ENCODE measurements at regions not wholly inside any gene's neighbourhood (a gene's known extent, or its start where the extent isn't known, plus 50 kb on each side); places are given as distances from the start of the nearest gene placed in this dataset.

DNA sequence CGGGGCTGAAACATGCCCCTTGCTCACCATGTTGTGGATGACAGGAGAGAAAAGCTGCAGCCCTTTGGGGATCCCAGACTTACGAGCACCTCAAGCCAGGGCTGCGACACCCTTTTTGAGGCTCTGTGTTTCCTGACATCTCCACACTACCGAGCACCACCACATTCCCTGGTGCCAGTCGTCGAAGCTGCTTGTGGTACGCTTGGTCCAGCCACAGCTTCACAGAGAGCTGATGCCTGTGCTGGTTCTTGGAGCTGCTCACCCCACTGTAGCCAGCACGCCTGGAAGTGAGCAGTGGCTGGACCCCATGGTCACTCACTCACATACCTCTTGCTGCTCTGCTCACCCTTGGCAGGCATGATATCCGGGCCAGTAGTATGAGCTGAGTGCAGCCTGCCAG lies 367.5 kb downstream of the SLITRK6 start:
- Histone ChIP-seq H3K27ac (no peak overlapping the region), H3K36me3 (ENCODE audit: insufficient read depth in 1 of 2, low read depth in 1 of 2) (no peaks in the 10 kb centered on the region), H3K4me3 (no peak overlapping the region), H3K27me3 (ENCODE audit: insufficient read depth in 3 of 3, low read length in 2 of 3) (no peaks in the 10 kb centered on the region), H3K4me1 (no peaks in the 10 kb centered on the region), H3K9me3 (no peaks in the 10 kb centered on the region)
- WGBS, 3 donors, result 88 to 92% (median 90%) methylated on average over 9 of the region's 9 CpGs
- peak in 1 of 2 donors; percentile 30 for DNase-seq
- no peak for TF ChIP-seq CTCF (IDR thresholded peaks at IDR 0.05)
- intact Hi-C loops (cut with DNase I), result no loop called here
- no peak for ATAC-seq

GRCh38 chr13:85430216-85430794 lies 368.9 kb downstream of the SLITRK6 start:
- no peaks in the 10 kb centered on the region for H3K36me3 ChIP-seq (ENCODE audit: insufficient read depth in 1 of 2, low read depth in 1 of 2)
- no peaks in the 10 kb centered on the region for H3K27me3 ChIP-seq (ENCODE audit: insufficient read depth in 3 of 3, low read length in 2 of 3)
- H3K4me1 ChIP-seq, result no peaks in the 10 kb centered on the region
- no peak for DNase-seq
- 84 to 100% (median 88%) methylated on average over 1 of the region's 1 CpG for WGBS, 3 donors
- no peak for TF ChIP-seq CTCF (IDR thresholded peaks at IDR 0.05)
- no peaks in the 10 kb centered on the region for H3K9me3 ChIP-seq
- no peak for ATAC-seq
- H3K27ac ChIP-seq, result no peak overlapping the region
- intact Hi-C loops (cut with DNase I), result no loop called here
- H3K4me3 ChIP-seq, result no peak overlapping the region

DNA sequence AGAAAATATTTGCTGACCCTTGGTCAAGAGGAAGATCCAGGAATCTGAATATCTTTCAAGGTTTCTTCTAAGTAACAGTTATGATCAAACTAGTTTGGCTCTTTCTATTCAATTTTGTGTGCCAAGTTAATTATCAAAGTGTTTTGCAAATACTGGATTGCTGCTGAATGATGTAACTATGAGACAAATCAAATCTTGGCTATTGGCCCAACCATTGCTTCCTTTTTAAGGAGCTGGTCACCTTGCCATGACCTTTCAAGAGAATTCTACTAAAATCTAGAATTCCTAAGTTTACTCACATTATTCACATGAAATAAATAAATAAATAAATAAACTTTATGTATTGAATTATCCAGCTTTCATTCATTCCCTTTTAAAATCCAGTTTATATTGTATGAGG lies 371.8 kb downstream of the SLITRK6 start:
- H3K36me3 ChIP-seq (ENCODE audit: insufficient read depth in 1 of 2, low read depth in 1 of 2), result no peaks in the 10 kb centered on the region
- intact Hi-C loops (cut with DNase I), result no loop called here
- H3K4me3 ChIP-seq, result no peak overlapping the region
- H3K27me3 ChIP-seq (ENCODE audit: insufficient read depth in 3 of 3, low read length in 2 of 3), result no peaks in the 10 kb centered on the region
- H3K9me3 ChIP-seq, result no peaks in the 10 kb centered on the region
- H3K4me1 ChIP-seq, result no peaks in the 10 kb centered on the region
- ATAC-seq (no peak), DNase-seq (no peak)
- TF ChIP-seq CTCF (IDR thresholded peaks at IDR 0.05), result no peak
- H3K27ac ChIP-seq, result no peak overlapping the region

- no peaks in the 10 kb centered on the region for H3K9me3 ChIP-seq
- DNase-seq (no peak), ATAC-seq (no peak)
- H3K4me3 ChIP-seq, result no peak overlapping the region
- no peaks in the 10 kb centered on the region for H3K4me1 ChIP-seq
- intact Hi-C loops (cut with DNase I), result no loop called here
- no peaks in the 10 kb centered on the region for H3K27me3 ChIP-seq (ENCODE audit: insufficient read depth in 3 of 3, low read length in 2 of 3)
- no peak for TF ChIP-seq CTCF (IDR thresholded peaks at IDR 0.05)
- 28 to 40% (median 37%) methylated on average over 2 of the region's 2 CpGs for WGBS, 3 donors
- no peak overlapping the region for H3K27ac ChIP-seq
- H3K36me3 ChIP-seq (ENCODE audit: insufficient read depth in 1 of 2, low read depth in 1 of 2), result no peaks in the 10 kb centered on the region
Observed at GRCh38 chr13:85420136-85420535, 379.1 kb downstream of the SLITRK6 start.

- Histone ChIP-seq H3K4me3 (no peak overlapping the region), H3K27me3 (ENCODE audit: insufficient read depth in 3 of 3, low read length in 2 of 3) (no peaks in the 10 kb centered on the region), H3K36me3 (ENCODE audit: insufficient read depth in 1 of 2, low read depth in 1 of 2) (no peaks in the 10 kb centered on the region), H3K27ac (no peak overlapping the region), H3K9me3 (no peaks in the 10 kb centered on the region), H3K4me1 (no peaks in the 10 kb centered on the region)
- 71 to 90% (median 77%) methylated on average over 1 of the region's 1 CpG for WGBS, 3 donors
- ATAC-seq, result no peak
- intact Hi-C loops (cut with DNase I), result no loop called here
- no peak for DNase-seq
- no peak for TF ChIP-seq CTCF (IDR thresholded peaks at IDR 0.05)
Observed at GRCh38 chr13:85419611-85420010, 379.6 kb downstream of the SLITRK6 start.
